GM19193 (cell line): ENCODE measurements at regions not wholly inside any gene's neighbourhood (a gene's known extent, or its start where the extent isn't known, plus 50 kb on each side); places are given as distances from the start of the nearest gene placed in this dataset.

ENCODE experiments used
- POLR2A ChIP-seq: IDR thresholded peaks from 4 replicates; pipeline ENCODE4 v1.6.1; 2011; ENCODE audit not compliant: insufficient read depth, insufficient read length; ENCODE audit errors: extremely low read depth

DNA sequence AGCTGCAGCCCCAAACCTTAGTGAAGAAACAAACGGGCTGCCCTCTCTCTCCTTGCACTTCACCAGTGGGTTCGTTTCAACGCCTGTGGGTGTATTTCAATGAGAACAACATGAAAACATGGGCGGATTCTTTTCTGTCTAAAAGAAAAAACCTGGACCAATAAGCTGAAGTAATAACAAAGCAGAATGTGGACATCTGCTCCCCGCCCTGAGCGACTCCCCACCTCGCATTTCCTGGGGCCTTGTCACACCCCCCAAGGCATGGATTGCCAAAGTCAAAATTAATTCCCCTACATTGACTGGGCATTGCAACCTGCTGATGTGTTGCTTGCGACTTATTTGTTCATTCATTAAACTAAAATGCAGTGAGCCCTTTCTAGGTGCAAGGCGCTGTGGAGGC lies 142.9 kb downstream of the BCOR start:
- TF ChIP-seq POLR2A: no peak

DNA sequence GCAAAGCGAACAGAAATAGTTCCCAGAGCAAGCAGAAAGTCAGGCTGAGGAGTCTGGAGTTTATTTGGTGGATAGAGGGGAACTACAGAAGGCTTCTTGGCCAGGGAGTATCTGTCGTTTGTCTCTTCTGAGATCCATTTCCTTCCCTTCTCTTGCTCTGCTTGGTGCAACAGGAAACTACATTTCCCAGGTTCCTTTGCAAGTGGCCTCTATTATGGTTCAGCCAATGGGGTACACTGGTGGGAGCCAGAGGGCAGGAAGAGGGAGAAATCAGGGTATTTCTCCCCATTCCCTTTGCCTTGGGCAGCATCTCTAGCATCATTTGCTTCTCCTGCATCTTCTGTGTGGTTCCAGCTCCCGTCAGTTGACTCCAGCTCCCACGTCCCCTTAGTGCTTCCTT lies 142.1 kb downstream of the BCOR start:
- no peak for TF ChIP-seq POLR2A

GRCh38 chrX:39956803-39957394 lies 140.9 kb downstream of the BCOR start:
- no peak for TF ChIP-seq POLR2A

- TF ChIP-seq POLR2A: no peak
Observed at GRCh38 chrX:39957816-39958566, 139.8 kb downstream of the BCOR start.

DNA sequence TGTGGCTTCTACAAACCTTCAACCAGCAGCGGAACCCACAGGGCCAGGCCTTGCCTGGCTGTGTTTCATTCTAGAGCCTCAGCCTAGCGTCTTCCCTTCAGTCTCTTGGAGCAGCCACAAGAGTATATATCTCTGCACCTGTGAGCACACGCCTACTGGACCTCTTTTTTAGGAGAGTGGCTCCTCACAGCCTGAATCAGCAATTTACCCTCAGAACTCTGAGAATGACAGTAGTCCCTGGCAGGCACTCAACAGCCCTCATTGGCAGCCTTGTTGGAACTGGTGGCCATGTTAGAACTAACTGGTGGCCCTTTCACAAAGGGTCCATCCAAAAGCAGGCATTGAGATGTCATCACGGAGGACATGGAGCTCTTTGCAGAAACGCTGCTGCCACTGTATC lies 138.9 kb downstream of the BCOR start:
- TF ChIP-seq POLR2A: no peak

- no peak for TF ChIP-seq POLR2A
Observed at GRCh38 chrX:39960219-39960618, 137.5 kb downstream of the BCOR start.

GRCh38 chrX:39961441-39961840 lies 136.3 kb downstream of the BCOR start:
- TF ChIP-seq POLR2A: no peak

GRCh38 chrX:39965051-39965573 lies 132.6 kb downstream of the BCOR start:
- TF ChIP-seq POLR2A: no peak

GRCh38 chrX:39966176-39966575 lies 131.6 kb downstream of the BCOR start:
- TF ChIP-seq POLR2A: no peak

GRCh38 chrX:39967348-39967747 lies 130.4 kb downstream of the BCOR start:
- TF ChIP-seq POLR2A: no peak

GRCh38 chrX:39969099-39969818 lies 128.5 kb downstream of the BCOR start:
- TF ChIP-seq POLR2A: no peak

GRCh38 chrX:39969819-39970504 lies 127.8 kb downstream of the BCOR start:
- TF ChIP-seq POLR2A: no peak

DNA sequence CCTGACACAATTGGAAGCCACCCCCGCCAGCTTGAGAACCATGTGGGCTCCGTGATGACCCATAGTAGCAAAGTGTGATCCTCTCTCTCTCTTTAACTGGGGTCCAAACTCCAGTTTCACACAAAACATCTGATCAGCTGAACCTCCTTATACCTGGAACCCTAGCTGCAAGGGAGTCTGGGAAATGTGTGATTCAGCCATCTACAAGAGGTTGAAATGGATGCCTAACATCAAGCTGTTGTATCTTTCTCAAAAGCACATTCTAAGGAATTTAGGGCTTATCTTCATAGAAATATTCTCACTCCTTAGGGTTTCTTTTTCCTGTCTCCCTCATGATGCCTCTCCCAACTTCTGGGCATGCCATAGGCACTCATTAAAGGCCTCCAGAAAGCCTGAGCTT lies 126.0 kb downstream of the BCOR start:
- no peak for TF ChIP-seq POLR2A

GRCh38 chrX:39972340-39972739 lies 125.4 kb downstream of the BCOR start:
- TF ChIP-seq POLR2A: no peak

DNA sequence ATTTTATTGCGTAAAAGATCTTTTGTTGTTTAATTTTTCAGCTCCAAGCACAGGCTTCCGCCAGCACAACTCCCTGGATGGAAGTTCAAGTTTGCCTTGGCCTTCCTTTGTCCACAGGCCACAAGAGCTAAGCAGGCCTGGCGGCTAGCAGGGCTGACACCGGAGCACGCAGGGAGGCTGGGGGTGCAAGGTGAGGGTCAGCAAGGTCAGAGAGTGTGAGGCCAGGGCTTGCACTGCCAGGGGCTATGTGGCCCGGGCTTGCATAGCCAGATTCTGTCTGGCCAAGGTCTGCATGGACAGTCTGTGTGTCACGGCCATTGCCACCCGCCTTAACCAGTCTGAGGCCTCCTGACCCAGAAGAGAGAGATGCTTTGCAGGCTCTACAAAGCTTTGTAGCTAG lies 123.9 kb downstream of the BCOR start:
- TF ChIP-seq POLR2A: no peak
